Neural crest cell (in vitro differentiated cells): ENCODE measurements at regions not wholly inside any gene's neighbourhood (a gene's known extent, or its start where the extent isn't known, plus 50 kb on each side); places are given as distances from the start of the nearest gene placed in this dataset.
"Not testable (repeated sequence)": the region's sequence is repeated elsewhere in the genome, so short reads cannot be mapped to it uniquely, and the experiment has no call there.

ENCODE experiments used
- DNase-seq: peaks from one replicate; pipeline ENCODE4 v3.0.0; 2021; ENCODE audit warnings: low read depth, mixed read lengths, low spot score
- H3K27ac Mint-ChIP-seq: one replicate; pipeline ENCODE4 v1.8.0; 2021; ENCODE audit warnings: mild to moderate bottlenecking, mixed read lengths; ENCODE audit not compliant: unreplicated experiment
- H3K27me3 Mint-ChIP-seq: 2 replicates; pipeline ENCODE4 v1.8.0; 2021; ENCODE audit warnings: low read depth, mild to moderate bottlenecking, mixed read lengths
- H3K36me3 Mint-ChIP-seq: 2 replicates; pipeline ENCODE4 v1.8.0; 2021; ENCODE audit warnings: low read depth, mild to moderate bottlenecking, mixed read lengths
- H3K4me1 Mint-ChIP-seq: 2 replicates; pipeline ENCODE4 v1.8.0; 2021; ENCODE audit warnings: mixed read lengths
- H3K4me3 Mint-ChIP-seq: one replicate; pipeline ENCODE4 v1.8.0; 2021; ENCODE audit warnings: mild to moderate bottlenecking, mixed read lengths
- H3K9me3 Mint-ChIP-seq: 2 replicates; pipeline ENCODE4 v1.8.0; 2021; ENCODE audit warnings: mixed read lengths
- TF ChIP-seq, protein P1 (sequence below): fragments of 200-600 bp; sonication (generic); conservative IDR thresholded peaks from 2 replicates; pipeline ENCODE4 v1.5.0; 2021; ENCODE audit warnings: antibody characterized with exemption, mild to moderate bottlenecking

DNA sequence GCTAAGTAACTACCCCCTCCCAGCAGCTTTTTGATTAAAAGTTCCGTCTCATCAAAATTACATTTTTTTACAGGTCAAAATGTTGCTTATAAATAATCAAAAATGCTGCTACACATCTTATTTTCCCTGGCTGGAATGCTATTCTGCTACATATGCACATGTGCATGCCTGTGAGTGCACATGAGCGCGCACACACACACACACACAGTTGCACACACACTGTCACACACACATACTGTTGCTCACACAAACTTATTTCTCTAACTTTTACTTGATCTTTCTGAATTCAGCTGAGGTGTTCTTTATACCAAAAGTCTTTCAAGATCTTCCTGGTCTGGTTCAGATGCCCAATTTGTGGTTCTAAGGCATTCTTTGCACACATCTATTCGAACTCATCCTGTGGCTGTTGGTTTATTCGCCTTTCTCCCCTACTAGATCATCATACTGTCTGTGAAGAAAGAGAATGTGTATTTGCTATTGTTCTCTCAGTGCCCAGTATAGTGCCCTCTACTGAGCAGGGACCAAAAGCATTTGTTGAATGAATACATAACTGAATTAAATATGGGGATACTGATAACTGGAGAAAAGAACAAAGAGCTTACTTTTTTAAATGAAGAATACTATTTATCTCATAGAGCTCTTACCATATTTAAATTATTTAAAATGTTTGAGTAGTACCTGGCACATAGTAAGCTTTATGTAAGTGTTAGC lies 68.1 kb upstream of the CCDC179 start:
- TF ChIP-seq, protein P1, sequence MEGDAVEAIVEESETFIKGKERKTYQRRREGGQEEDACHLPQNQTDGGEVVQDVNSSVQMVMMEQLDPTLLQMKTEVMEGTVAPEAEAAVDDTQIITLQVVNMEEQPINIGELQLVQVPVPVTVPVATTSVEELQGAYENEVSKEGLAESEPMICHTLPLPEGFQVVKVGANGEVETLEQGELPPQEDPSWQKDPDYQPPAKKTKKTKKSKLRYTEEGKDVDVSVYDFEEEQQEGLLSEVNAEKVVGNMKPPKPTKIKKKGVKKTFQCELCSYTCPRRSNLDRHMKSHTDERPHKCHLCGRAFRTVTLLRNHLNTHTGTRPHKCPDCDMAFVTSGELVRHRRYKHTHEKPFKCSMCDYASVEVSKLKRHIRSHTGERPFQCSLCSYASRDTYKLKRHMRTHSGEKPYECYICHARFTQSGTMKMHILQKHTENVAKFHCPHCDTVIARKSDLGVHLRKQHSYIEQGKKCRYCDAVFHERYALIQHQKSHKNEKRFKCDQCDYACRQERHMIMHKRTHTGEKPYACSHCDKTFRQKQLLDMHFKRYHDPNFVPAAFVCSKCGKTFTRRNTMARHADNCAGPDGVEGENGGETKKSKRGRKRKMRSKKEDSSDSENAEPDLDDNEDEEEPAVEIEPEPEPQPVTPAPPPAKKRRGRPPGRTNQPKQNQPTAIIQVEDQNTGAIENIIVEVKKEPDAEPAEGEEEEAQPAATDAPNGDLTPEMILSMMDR, result no peak
- Mint-ChIP-seq H3K36me3 (no peaks in the 10 kb centered on the region), H3K27me3 (no peaks in the 10 kb centered on the region), H3K4me3 (no peak overlapping the region), H3K27ac (no peak overlapping the region), H3K4me1 (no peaks in the 10 kb centered on the region), H3K9me3 (no peaks in the 10 kb centered on the region)
- DNase-seq, result no peak

DNA sequence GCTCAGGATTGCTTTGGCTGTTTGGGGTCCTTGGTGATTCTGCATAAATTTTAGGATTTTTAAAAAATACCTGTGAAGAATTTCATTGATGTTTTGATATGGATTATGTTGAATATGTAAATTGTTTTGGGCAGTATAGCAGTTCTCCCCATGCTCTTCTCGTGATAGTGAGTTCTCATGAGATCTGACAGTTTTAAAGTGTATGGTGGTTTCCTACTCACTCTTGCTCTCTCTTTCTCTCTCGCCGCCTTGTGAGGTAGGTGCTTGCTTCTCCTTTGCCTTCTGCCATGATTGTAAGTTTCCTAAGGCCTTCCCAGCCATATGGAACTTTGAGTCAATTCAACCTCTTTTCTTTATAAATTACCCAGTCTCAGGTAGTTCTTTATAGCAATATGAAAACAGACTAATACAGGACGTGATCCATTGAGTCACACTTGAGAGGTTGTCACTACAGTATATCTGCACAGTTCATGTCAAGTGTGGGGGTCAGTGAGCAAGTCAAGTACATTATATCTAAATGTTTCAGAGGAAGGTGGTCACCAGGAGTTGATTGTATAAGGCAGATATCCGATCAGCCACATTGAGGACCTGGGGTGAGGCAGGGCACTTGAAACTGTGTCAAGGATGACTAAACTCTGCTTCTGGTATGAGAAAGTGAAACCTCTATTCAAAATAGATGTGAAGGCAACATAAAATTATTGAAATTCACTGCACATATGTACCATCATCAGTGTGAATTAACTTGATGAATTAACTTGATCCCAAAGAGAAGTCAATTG lies 70.7 kb upstream of the CCDC179 start:
- TF ChIP-seq, protein P1, result no peak
- no peaks in the 10 kb centered on the region for H3K36me3 Mint-ChIP-seq
- no peak overlapping the region for H3K27ac Mint-ChIP-seq
- H3K4me3 Mint-ChIP-seq, result no peak overlapping the region
- no peaks in the 10 kb centered on the region for H3K4me1 Mint-ChIP-seq
- H3K9me3 Mint-ChIP-seq, result no peaks in the 10 kb centered on the region
- no peak for DNase-seq
- no peaks in the 10 kb centered on the region for H3K27me3 Mint-ChIP-seq

DNA sequence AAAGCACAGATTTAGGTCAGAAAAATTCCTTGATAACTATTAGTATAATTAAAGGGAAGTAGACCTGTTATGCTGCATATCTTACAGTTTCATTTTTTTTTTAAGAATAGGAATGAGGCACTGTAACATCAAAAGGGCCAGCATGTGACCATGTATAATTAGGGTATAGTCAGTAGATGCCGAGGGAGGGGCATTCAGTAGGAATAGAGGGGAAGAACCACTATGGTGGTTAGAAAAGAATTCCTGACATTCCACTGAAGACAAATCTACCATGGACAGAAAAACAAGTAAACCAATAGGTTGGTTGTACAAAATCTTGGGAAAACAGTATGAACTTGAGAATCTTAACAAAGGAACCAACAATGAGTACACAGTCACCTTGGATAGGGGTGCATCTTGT lies 78.4 kb upstream of the CCDC179 start:
- no peaks in the 10 kb centered on the region for H3K36me3 Mint-ChIP-seq
- DNase-seq, result no peak
- H3K27me3 Mint-ChIP-seq, result no peaks in the 10 kb centered on the region
- no peak overlapping the region for H3K27ac Mint-ChIP-seq
- no peak overlapping the region for H3K4me3 Mint-ChIP-seq
- TF ChIP-seq, protein P1, result no peak
- H3K4me1 Mint-ChIP-seq, result no peaks in the 10 kb centered on the region
- peaks cover 6% of the 10 kb centered on the region for H3K9me3 Mint-ChIP-seq

DNA sequence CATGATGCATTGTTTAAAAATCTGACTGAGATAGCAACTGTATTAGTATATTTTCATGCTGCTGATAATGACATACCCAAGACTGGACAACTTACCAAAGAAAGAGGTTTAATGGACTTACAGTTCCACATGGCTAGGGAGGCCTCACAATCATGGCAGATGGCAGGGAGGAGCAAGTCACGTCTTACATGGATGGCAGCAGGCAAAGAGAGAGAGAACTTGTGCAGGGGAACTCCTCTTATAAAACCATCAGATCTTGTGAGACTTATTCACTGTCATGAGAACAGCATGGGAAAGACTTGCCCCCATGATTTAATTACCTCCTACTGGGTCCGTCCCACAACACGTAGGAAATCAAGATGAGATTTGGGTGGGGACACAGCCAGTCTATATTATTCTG lies 81.3 kb upstream of the CCDC179 start:
- H3K4me3 Mint-ChIP-seq, H3K36me3 Mint-ChIP-seq, H3K9me3 Mint-ChIP-seq, DNase-seq, H3K4me1 Mint-ChIP-seq, H3K27me3 Mint-ChIP-seq, H3K27ac Mint-ChIP-seq: not testable (repeated sequence)

DNA sequence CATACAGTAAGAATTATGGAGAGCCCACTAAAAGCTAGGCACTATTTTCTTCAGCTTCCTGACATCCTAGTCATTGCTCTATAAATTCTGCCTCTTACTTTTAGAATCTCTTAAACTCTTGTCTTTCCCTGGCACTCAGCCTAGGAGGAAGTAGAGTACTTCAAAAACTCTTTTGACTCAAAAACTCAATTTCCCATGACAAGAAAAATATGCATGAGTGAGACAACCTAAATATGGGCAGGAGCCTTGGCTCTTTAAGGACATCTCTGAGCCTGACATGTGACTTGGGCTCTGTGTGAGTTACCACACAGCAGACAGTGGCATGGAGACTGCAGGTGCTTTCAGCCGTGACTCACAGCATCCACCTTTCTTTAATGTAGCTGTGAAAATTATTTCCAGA lies 97.5 kb upstream of the CCDC179 start:
- Mint-ChIP-seq H3K27ac (no peak overlapping the region), H3K9me3 (peaks cover 4% of the 10 kb centered on the region), H3K4me3 (no peak overlapping the region)

More for the DNA sequence above, 97.5 kb upstream of the CCDC179 start:
- H3K4me1 Mint-ChIP-seq, result no peaks in the 10 kb centered on the region
- TF ChIP-seq, protein P1, result no peak
- DNase-seq, result no peak
- H3K36me3 Mint-ChIP-seq, result no peaks in the 10 kb centered on the region
- no peaks in the 10 kb centered on the region for H3K27me3 Mint-ChIP-seq
